WERI-Rb-1 (cell line): ENCODE measurements at regions not wholly inside any gene's neighbourhood (a gene's known extent, or its start where the extent isn't known, plus 50 kb on each side); places are given as distances from the start of the nearest gene placed in this dataset.

Experiments
- DNase-seq: peaks from one replicate; pipeline ENCODE4 v3.0.0-alpha.2; 2020
- H3K27ac ChIP-seq: fragments of 250-450 bp; sonication (Bioruptor Pico); 2 replicates; pipeline ENCODE4 v1.5.1; 2020; ENCODE audit warnings: mild to moderate bottlenecking, moderate library complexity
- H3K27me3 ChIP-seq: fragments of 250-450 bp; sonication (Bioruptor Pico); 2 replicates; pipeline ENCODE4 v1.5.1; 2021; ENCODE audit warnings: mild to moderate bottlenecking, low read depth, moderate library complexity; ENCODE audit not compliant: insufficient read depth, severe bottlenecking
- H3K36me3 ChIP-seq: fragments of 250-450 bp; sonication (Bioruptor Pico); 2 replicates; pipeline ENCODE4 v1.5.1; 2020; ENCODE audit warnings: mild to moderate bottlenecking, moderate library complexity
- H3K4me3 ChIP-seq: 2 replicates; pipeline ENCODE4 v1.5.1; 2011; ENCODE audit warnings: low read depth, mild to moderate bottlenecking, control low read depth, low read length
- H3K9me3 ChIP-seq: fragments of 250-450 bp; sonication (Bioruptor Pico); 2 replicates; pipeline ENCODE4 v1.5.1; 2021; ENCODE audit warnings: mild to moderate bottlenecking, moderate library complexity; ENCODE audit not compliant: severe bottlenecking
- CTCF ChIP-seq: IDR thresholded peaks from 2 replicates; pipeline ENCODE4 v1.5.1; 2011; ENCODE audit warnings: low read depth, mild to moderate bottlenecking, control low read depth, inconsistent platforms, low read length

GRCh38 chr1:232260861-232261260 is 369.1 kb downstream of the SIPA1L2 start:
- Histone ChIP-seq H3K27ac (no peak overlapping the region), H3K9me3 (no peaks in the 10 kb centered on the region), H3K27me3 (peaks cover 78% of the 10 kb centered on the region), H3K36me3 (no peaks in the 10 kb centered on the region), H3K4me3 (no peak overlapping the region)
- no peak for DNase-seq
- TF ChIP-seq CTCF = no peak

DNA sequence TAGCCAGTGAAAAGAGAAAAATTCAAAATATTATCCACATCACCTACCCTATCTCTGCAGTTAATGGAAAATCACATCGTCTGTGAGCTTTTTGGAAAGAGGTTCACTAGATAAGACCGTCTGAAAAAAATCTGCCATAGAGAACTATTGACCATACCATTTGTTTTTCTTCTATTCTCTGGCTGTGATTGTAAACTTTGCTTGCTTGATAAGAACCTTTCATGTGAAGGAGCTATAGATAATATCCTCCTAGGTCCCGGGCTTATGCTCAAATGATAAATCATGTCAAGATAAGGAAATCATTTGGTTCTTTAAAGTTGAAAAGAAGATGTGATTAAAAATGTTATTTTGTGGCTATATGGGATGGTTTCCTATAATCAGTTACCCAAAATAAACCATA is 369.9 kb downstream of the SIPA1L2 start:
- DNase-seq = no peak
- Histone ChIP-seq H3K27me3 (peaks cover 70% of the 10 kb centered on the region), H3K27ac (no peak overlapping the region), H3K36me3 (no peaks in the 10 kb centered on the region), H3K4me3 (no peak overlapping the region), H3K9me3 (no peaks in the 10 kb centered on the region)
- TF ChIP-seq CTCF = no peak

DNA sequence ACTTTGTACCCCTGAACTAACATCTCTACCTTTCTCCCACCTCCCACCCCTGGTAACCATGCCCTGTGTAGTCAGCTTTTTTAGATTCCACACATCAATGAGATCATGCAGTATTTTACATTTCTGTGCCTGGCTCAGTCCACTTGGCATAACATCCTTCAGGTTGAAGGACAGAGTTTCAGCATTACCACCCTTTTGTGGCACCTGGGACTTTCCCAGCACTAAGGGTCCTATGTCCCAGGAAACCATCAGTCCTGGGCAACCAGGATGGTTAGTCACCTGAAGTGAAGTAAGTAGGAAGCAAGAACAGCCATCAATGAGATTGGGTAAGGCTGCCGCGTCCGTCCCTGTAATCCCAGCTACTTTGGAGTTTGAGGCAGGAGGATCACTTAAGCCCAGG is 370.6 kb downstream of the SIPA1L2 start:
- TF ChIP-seq CTCF = no peak
- no peak overlapping the region for H3K27ac ChIP-seq
- H3K9me3 ChIP-seq = no peaks in the 10 kb centered on the region
- H3K4me3 ChIP-seq = no peak overlapping the region
- peak; percentile 43 for DNase-seq
- H3K36me3 ChIP-seq = no peaks in the 10 kb centered on the region
- peaks cover 66% of the 10 kb centered on the region for H3K27me3 ChIP-seq

DNA sequence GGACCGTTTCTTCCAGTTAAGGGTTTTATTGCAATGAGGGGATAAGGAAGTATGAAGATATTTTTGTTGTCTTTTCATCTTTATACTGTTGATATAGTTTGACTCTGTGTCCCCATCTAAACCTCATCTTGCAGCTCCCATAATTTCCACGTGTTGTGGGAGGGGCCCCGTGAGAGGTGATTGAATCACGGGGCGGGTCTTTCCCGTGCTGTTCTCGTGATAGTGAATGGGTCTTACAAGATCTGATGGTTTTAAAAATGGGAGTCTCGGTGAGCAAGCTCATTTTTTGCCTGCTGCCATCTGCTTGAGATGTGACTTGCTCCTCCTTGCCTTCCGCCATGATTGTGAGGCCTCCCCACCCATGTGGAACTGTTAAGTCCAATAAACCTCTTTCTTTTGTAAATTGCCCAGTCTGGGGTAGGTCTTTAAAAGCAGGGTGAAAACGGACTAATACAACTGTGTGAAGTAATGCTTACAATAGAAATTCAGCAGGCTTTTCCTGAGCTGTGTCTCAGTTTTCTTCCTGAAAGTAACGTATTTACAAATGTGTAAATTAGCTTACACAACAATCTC is 377.3 kb downstream of the SIPA1L2 start:
- DNase-seq = no peak
- no peak for TF ChIP-seq CTCF
- H3K27me3 ChIP-seq = peaks cover 34% of the 10 kb centered on the region

DNA sequence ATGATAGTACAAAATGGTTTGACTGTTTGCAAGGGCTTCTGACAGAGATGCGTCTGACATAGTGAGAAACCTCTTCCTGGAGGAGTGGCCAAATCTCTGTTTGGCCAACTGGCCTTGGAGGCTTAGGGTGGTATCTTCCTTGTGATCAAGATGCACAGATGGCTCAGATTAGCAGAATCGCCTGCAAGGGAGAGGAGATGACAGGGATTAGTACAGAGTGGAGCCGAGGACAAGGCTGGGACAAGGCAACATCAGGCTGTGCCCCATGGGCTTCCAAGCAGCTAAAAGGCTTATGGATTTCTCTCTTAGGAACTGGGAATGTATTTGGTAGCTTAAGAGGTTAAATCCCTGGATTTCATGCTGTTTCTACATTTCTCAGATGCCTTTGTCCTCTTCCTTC is 379.1 kb downstream of the SIPA1L2 start:
- peak overlapping the region; percentile 19; the same call in 1 of the 2 replicates for H3K4me3 ChIP-seq
- H3K36me3 ChIP-seq = no peaks in the 10 kb centered on the region
- H3K27ac ChIP-seq = no peak overlapping the region
- peak; percentile 99 for DNase-seq
- no peaks in the 10 kb centered on the region for H3K9me3 ChIP-seq
- H3K27me3 ChIP-seq = peaks cover 37% of the 10 kb centered on the region
- TF ChIP-seq CTCF = no peak

More for the DNA sequence above, 377.3 kb downstream of the SIPA1L2 start:
- no peak overlapping the region for H3K4me3 ChIP-seq
- H3K36me3 ChIP-seq = no peaks in the 10 kb centered on the region
- H3K9me3 ChIP-seq = no peaks in the 10 kb centered on the region
- H3K27ac ChIP-seq = no peak overlapping the region
